ENCODE measurements at regions not wholly inside any gene's neighbourhood (a gene's known extent, or its start where the extent isn't known, plus 50 kb on each side); places are given as distances from the start of the nearest gene placed in this dataset.
"Not testable (repeated sequence)": the region's sequence is repeated elsewhere in the genome, so short reads cannot be mapped to it uniquely, and the experiment has no call there.

DNA sequence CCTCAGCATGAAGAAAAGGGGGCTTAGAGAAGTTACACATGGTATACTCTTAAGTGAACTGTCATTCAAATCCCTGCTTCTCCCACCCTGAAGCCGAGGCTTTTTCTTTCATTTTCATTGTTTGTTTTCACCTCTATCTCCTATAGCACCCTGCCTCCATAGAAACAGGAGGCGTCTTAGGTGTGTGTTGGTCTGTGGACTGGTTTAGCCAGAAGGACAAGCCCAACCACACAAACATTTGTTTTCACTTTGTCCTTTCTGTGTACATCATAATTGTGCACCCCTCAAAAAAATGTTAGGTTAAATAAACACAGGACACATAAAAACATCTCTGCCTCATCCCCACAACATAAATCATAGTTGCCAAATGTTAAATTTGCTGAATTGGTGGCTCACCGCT lies 73.3 kb upstream of the UBE2E2 start:
- DNase-seq (ENCODE audit: low read depth, low spot score) = no peak

DNA sequence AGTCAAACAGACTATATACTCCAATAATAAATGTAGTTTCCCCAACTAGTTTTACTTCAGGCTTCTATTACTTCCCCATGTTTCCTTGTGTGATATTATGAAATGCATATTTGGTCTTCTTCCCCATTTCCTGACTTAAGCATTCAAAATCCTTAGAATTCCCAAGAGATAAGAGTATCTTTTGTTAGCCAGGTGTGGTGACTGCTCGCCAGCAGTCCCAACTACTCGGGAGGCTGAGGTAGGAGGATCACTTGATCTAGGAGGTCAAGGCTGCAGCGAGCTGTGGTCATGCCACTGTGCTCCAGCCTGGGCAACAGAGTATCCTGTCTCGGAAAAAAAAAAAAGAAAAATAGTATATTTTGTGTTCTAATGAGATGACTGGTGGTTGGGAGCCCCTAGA lies 72.7 kb upstream of the UBE2E2 start:
- DNase-seq (ENCODE audit: low read depth, low spot score) = no peak

DNA sequence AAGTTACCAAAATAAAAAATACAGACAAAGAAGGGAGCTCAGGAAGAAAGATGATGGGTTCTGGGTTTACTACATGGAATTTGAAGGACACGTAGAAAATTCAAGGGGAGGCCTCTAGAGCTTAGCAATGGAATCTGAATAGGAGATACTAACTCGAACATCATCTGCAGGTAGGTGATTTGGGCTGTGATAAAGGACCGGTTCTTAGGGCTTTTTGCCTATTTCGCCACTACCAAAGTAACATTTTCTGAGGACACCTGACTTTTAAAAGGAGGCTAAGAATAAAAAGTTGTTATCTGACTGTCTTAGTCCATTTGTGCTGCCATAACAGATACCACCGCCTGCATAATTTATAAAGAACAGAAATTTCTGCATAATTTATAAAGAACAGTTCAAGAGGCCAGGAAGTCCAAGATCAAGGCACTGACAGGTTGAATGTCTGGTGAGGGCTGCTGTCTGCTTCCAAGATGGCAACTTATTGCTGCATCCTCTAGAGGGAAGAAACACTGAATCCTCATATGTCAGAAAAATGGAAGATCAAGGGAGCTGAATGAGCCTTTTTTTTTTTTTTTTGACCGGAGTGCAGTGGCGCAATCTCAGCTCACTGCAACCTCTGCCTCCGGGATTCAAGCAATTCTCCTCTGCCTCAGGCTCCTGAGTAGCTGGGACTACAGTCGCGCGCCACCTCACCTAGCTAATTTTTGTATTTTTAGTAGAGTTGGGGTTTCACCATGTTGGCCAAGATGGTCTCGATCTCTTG lies 67.9 kb upstream of the UBE2E2 start:
- no peak for DNase-seq (ENCODE audit: low read depth, low spot score)

DNA sequence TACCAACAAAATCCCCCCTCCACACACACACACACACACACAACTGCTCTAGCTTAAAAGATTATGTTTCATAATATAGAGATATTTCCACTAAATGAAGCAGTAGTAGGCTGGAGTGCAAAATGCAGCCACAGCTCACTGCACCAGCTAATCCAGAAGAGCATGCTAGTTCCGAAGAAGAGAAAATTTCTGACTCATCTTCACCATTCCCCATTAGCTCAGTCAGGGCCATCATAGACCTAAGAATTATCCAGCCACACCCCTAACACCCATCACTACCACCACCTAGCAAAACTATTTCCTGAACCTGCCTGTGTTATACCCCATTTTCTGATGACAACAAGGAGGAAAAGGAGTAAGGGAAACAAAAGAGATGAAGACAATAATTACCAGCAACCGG lies 67.1 kb upstream of the UBE2E2 start:
- DNase-seq (ENCODE audit: low read depth, low spot score) = no peak

DNA sequence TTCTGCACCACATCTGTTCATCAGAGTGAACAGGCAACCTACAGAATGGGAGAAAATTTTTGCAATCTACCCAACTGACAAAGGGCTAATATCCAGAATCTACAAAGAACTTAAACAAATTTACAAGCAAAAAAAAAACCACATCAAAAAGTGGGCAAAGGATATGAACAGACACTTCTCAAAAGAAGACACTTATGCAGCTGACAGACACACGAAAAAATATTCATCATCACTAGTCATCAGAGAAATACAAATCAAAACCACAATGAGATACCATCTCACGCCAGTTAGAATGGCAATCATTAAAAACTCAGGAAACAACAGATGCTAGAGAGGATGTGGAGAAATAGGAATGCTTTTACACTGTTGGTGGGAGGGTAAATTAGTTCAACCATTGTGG lies 59.1 kb upstream of the UBE2E2 start:
- not testable (repeated sequence) for DNase-seq (ENCODE audit: low read depth, low spot score)

DNA sequence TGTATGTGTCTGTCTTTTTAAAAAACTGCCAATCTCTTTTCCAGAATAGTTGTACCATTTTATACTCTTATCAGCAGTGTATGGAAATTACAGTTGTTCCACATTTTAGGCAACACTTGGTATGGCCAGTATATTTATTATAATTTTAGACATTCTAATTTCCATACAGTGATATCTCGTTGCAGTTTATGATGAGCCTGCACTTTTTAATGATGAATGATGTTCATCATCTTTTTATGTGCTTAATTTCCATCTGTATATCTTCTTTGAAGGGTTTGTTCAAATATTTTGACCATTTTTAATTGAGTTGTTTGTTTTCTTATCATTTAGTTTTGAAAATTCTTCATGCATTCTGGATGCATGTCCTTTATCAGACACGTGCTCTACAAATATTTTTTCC lies 57.0 kb upstream of the UBE2E2 start:
- DNase-seq (ENCODE audit: low read depth, low spot score) = no peak

DNA sequence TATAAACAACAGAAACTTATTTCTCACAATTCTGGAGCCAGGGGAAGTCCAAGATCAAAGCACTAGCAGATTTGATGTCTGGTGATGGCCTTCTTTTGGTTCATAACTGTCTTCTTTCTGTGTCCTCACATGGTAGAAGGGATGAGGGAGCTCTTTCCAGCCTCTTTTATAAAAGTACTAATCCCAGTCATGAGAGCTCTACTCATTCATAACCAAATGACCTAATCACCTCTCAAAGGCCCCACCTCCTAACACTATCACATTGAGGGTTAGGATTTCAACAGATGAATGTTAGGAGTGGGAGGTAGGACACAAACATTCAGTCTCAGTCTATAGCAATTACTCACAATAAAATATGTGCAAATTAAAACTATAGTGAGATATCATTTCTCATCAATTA lies 50.1 kb upstream of the UBE2E2 start:
- no peak for DNase-seq (ENCODE audit: low read depth, low spot score)

Measured in brain pericyte (primary cell).